ENCODE measurements at regions not wholly inside any gene's neighbourhood (a gene's known extent, or its start where the extent isn't known, plus 50 kb on each side); places are given as distances from the start of the nearest gene placed in this dataset.

- Histone ChIP-seq H3K4me1 (no peaks in the 10 kb centered on the region), H3K36me3 (no peaks in the 10 kb centered on the region), H3K4me3 (no peak overlapping the region), H3K9me3 (peaks cover 0 to 2% (median 0%) of the 10 kb centered on the region in 3 donors), H3K27ac (no peak overlapping the region), H3K27me3 (no peaks in the 10 kb centered on the region)
- no peak for TF ChIP-seq POLR2A (IDR thresholded peaks at IDR 0.05)
- TF ChIP-seq, protein P1, sequence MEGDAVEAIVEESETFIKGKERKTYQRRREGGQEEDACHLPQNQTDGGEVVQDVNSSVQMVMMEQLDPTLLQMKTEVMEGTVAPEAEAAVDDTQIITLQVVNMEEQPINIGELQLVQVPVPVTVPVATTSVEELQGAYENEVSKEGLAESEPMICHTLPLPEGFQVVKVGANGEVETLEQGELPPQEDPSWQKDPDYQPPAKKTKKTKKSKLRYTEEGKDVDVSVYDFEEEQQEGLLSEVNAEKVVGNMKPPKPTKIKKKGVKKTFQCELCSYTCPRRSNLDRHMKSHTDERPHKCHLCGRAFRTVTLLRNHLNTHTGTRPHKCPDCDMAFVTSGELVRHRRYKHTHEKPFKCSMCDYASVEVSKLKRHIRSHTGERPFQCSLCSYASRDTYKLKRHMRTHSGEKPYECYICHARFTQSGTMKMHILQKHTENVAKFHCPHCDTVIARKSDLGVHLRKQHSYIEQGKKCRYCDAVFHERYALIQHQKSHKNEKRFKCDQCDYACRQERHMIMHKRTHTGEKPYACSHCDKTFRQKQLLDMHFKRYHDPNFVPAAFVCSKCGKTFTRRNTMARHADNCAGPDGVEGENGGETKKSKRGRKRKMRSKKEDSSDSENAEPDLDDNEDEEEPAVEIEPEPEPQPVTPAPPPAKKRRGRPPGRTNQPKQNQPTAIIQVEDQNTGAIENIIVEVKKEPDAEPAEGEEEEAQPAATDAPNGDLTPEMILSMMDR (IDR thresholded peaks at IDR 0.05 in 4 of 5, conservative IDR thresholded peaks at IDR 0.05 in 1 of 5): no peak
- intact Hi-C loops (cut with DNase I; ENCODE audit: low total_unique reads): no loop called here
- no peak for DNase-seq
- no peak for ATAC-seq
- in situ Hi-C loops (cut with MboI; ENCODE audit: low sequenced_read_pairs in 4 of 4): loop anchor here in 2 of 4 donors (25.0 kb wide), 1 partner anchor 376 kb away; the partner anchor contains the start of gene DACT1 (in 2 of the 2)
Measured at GRCh38 chr14:59013672-59014298, 174.7 kb upstream of the DAAM1 start.

- in situ Hi-C loops (cut with MboI; ENCODE audit: low sequenced_read_pairs in 4 of 4) (loop anchor here in 2 of 4 donors (25.0 kb wide), 1 partner anchor 378 kb away; the partner anchor contains the start of gene DACT1 (in 2 of the 2)), intact Hi-C loops (cut with DNase I; ENCODE audit: low total_unique reads) (no loop called here)
- no peak overlapping the region for H3K4me3 ChIP-seq
- no peak for DNase-seq
- no peaks in the 10 kb centered on the region for H3K27me3 ChIP-seq
- no peaks in the 10 kb centered on the region for H3K4me1 ChIP-seq
- no peak for ATAC-seq
- H3K9me3 ChIP-seq: peaks cover 0 to 2% (median 0%) of the 10 kb centered on the region in 3 donors
- H3K27ac ChIP-seq: no peak overlapping the region
- TF ChIP-seq, protein P1 (IDR thresholded peaks at IDR 0.05 in 4 of 5, conservative IDR thresholded peaks at IDR 0.05 in 1 of 5): no peak
- no peak for TF ChIP-seq POLR2A (IDR thresholded peaks at IDR 0.05)
- H3K36me3 ChIP-seq: no peaks in the 10 kb centered on the region
Measured at GRCh38 chr14:59015482-59015881, 173.0 kb upstream of the DAAM1 start.

DNA sequence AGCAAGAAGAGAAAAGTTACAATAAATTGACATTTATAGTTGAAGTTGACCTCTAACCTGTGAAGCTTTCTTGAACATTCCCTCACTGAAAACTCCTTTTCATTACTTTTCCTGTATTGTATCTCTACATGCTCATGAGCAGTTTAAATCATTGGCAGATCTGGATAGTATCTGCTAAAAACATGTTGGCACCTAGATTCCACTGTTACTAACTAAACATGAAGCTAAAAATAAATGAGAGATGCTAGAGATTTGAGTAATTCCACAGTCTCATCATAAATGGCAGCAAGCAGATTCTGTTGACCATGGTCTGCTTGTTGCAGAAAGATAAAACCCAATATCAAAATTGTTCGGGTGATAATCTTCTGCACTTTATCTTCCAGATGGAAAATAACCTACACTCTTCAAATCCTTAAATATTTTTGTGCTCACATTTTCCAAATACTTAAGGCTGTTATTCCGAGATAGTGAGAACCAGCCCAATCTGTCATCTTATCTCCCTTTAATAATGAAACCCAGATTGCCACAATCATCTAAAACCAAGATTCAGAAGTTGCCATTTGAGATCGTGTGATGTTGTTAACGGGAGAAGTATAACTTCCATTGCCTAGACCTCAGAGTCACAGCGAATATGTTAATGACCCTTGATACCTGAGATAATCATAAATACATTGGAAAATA lies 171.0 kb upstream of the DAAM1 start:
- Histone ChIP-seq H3K4me1 (no peaks in the 10 kb centered on the region), H3K27ac (no peak overlapping the region), H3K36me3 (no peaks in the 10 kb centered on the region), H3K4me3 (no peak overlapping the region), H3K27me3 (no peaks in the 10 kb centered on the region), H3K9me3 (peaks cover 0 to 2% (median 0%) of the 10 kb centered on the region in 3 donors)
- DNase-seq (no peak), ATAC-seq (no peak)
- no peak for TF ChIP-seq POLR2A (IDR thresholded peaks at IDR 0.05)
- TF ChIP-seq, protein P1 (IDR thresholded peaks at IDR 0.05 in 4 of 5, conservative IDR thresholded peaks at IDR 0.05 in 1 of 5): no peak
- intact Hi-C loops (cut with DNase I; ENCODE audit: low total_unique reads): no loop called here
- in situ Hi-C loops (cut with MboI; ENCODE audit: low sequenced_read_pairs in 4 of 4): loop anchor here in 2 of 4 donors (25.0 kb wide), 1 partner anchor 380 kb away; the partner anchor contains the start of gene DACT1 (in 2 of the 2)

- H3K4me3 ChIP-seq: no peak overlapping the region
- H3K36me3 ChIP-seq: no peaks in the 10 kb centered on the region
- H3K27me3 ChIP-seq: no peaks in the 10 kb centered on the region
- TF ChIP-seq, protein P1 (IDR thresholded peaks at IDR 0.05 in 4 of 5, conservative IDR thresholded peaks at IDR 0.05 in 1 of 5): no peak
- no peak for TF ChIP-seq POLR2A (IDR thresholded peaks at IDR 0.05)
- no peaks in the 10 kb centered on the region for H3K9me3 ChIP-seq
- no peak for ATAC-seq
- no peak for DNase-seq
- H3K4me1 ChIP-seq: no peaks in the 10 kb centered on the region
- in situ Hi-C loops (cut with MboI; ENCODE audit: low sequenced_read_pairs in 4 of 4): loop anchor here in 2 of 4 donors (25.0 kb wide), 1 partner anchor 381 kb away; the partner anchor contains the start of gene DACT1 (in 2 of the 2)
- intact Hi-C loops (cut with DNase I; ENCODE audit: low total_unique reads): no loop called here
- H3K27ac ChIP-seq: no peak overlapping the region
Measured at GRCh38 chr14:59018460-59018859, 170.0 kb upstream of the DAAM1 start.

Data from gastrocnemius medialis (tissue), 4 donors.